K562 (cell line): ENCODE measurements at regions not wholly inside any gene's neighbourhood (a gene's known extent, or its start where the extent isn't known, plus 50 kb on each side); places are given as distances from the start of the nearest gene placed in this dataset.

Source experiments
- ATAC-seq: fragments of 200-7000 bp; cut with Tn5 transposase; 3 replicates; pipeline ENCODE4 v1.9.1; 2020; ENCODE audit warnings: moderate library complexity
- BruUV-seq: library from RNA; stranded (reverse); fragments of 400-500 nt; replicated peaks from 2 replicates; lab custom pipeline; 2021; lab: Mats Ljungman, UMichigan
- CTCF ChIA-PET: fragments of 300-600 bp; formaldehyde crosslinking; extraction: SDS; loops from one replicate; lab custom pipeline; 2021; ENCODE audit warnings: low intra/inter-chr PET ratio; lab: Yijun Ruan, JAX
- POLR2A ChIA-PET: fragments of 300-600, 350-650 bp; sonication (Branson Sonifier 250); formaldehyde crosslinking; extraction: SDS; loops from one replicate; lab custom pipeline; 2021; ENCODE audit warnings: antibody characterized with exemption, inconsistent platforms; lab: Yijun Ruan, JAX
- DNase-seq, 4 experiments: peaks; one replicate each; pipeline versions ENCODE4 v3.0.0 to v3.0.0-alpha.2; 2011 to 2018; ENCODE audit warnings: low spot score in 3 of 4, mixed read lengths in 3 of 4; ENCODE audit errors: extremely low read depth in 1 of 4
- FAIRE-seq: peaks from 2 replicates; lab custom pipeline; 2011; peaks lifted over from hg19 to GRCh38; lab: Jason Lieb, UNC
- H2AFZ ChIP-seq: 2 replicates; pipeline ENCODE4 v1.6.0; 2011; ENCODE audit warnings: low read depth, low read length, control low read depth, inconsistent platforms
- H3K27ac ChIP-seq: fragments of 200-600 bp; 3 replicates; pipeline ENCODE4 v1.8.0; 2011; ENCODE audit warnings: low read depth, mild to moderate bottlenecking, control low read depth, inconsistent platforms, low read length, moderate library complexity, mixed read lengths; ENCODE audit errors: extremely low read depth
- H3K27me3 ChIP-seq, 2 experiments: fragments of 300-600 bp in 1 of 2; 2 replicates in 1 of 2; 3 replicates in 1 of 2; pipeline versions ENCODE4 v1.6.0 to v1.8.0; 2011; ENCODE audit warnings: inconsistent platforms in 2 of 2, low read length in 2 of 2, mild to moderate bottlenecking in 1 of 2, mixed read lengths in 1 of 2, moderate library complexity in 1 of 2; ENCODE audit not compliant: control insufficient read depth in 2 of 2, insufficient read depth in 2 of 2
- H3K36me3 ChIP-seq: fragments of 300-600 bp; 3 replicates; pipeline ENCODE4 v1.8.0; 2011; ENCODE audit warnings: mild to moderate bottlenecking, low read length, inconsistent platforms; ENCODE audit not compliant: control insufficient read depth, insufficient read depth
- H3K4me1 ChIP-seq, 2 experiments: fragments of 200-600 bp in 1 of 2; replicated peaks in 1 of 2; 2 replicates in 1 of 2; 3 replicates in 1 of 2; pipeline versions ENCODE4 v1.5.1 to v1.8.0; 2011; ENCODE audit warnings: inconsistent platforms in 2 of 2, low read length in 2 of 2, mild to moderate bottlenecking in 1 of 2, mixed read lengths in 1 of 2, moderate library complexity in 1 of 2; ENCODE audit not compliant: control insufficient read depth in 2 of 2, insufficient read depth in 2 of 2
- H3K4me2 ChIP-seq: 2 replicates; pipeline ENCODE4 v1.6.1; 2011; ENCODE audit warnings: low read length, control low read depth, inconsistent platforms, mixed read lengths; ENCODE audit not compliant: insufficient read depth
- H3K4me3 ChIP-seq: fragments of 200-600 bp; sonication (generic), shearing (Covaris generic); 2 replicates; pipeline ENCODE4 v1.5.1; 2016; ENCODE audit warnings: control low read depth, inconsistent platforms
- H3K79me2 ChIP-seq: fragments of 200-600 bp; 3 replicates; pipeline ENCODE4 v1.8.0; 2011; ENCODE audit warnings: low read length, inconsistent platforms; ENCODE audit not compliant: control insufficient read depth, insufficient read depth
- H3K9ac ChIP-seq, 2 experiments: 2 replicates each; pipeline versions ENCODE4 v1.6.0 to v1.6.1; 2011; ENCODE audit warnings: low read depth in 2 of 2, low read length in 2 of 2, control low read depth in 1 of 2, inconsistent platforms in 1 of 2, mild to moderate bottlenecking in 1 of 2, mixed read lengths in 1 of 2; ENCODE audit not compliant: insufficient read depth in 1 of 2
- H3K9me1 ChIP-seq: one replicate; pipeline ENCODE4 v1.6.0; 2011; ENCODE audit warnings: inconsistent platforms, mild to moderate bottlenecking, low read length, moderate library complexity; ENCODE audit not compliant: control insufficient read depth, insufficient read depth
- H3K9me3 ChIP-seq: replicated peaks from 2 replicates; pipeline ENCODE4 v1.5.1; 2011; ENCODE audit warnings: low read depth, low read length, inconsistent platforms; ENCODE audit not compliant: control insufficient read depth, insufficient read depth
- H4K20me1 ChIP-seq: replicated peaks from 2 replicates; pipeline ENCODE4 v1.6.1; 2011; ENCODE audit warnings: low read length, inconsistent platforms, mixed read lengths; ENCODE audit not compliant: control insufficient read depth, insufficient read depth
- FOS ChIP-seq: IDR thresholded peaks from 3 replicates; pipeline ENCODE4 v1.6.1; 2011; ENCODE audit not compliant: insufficient read length; ENCODE audit errors: extremely low read depth
- KDM5B ChIP-seq: fragments of 200-600 bp; sonication (generic); IDR thresholded peaks from 2 replicates; pipeline ENCODE4 v1.6.1; 2012; ENCODE audit warnings: low read depth, mild to moderate bottlenecking, moderate library complexity, low read length, control low read depth, inconsistent platforms; ENCODE audit not compliant: insufficient replicate concordance
- NCOA4 ChIP-seq: fragments of 450-650 bp; IDR thresholded peaks from 2 replicates; pipeline ENCODE4 v1.6.1; 2018; ENCODE audit warnings: mild to moderate bottlenecking; ENCODE audit not compliant: partially characterized antibody
- PHF21A ChIP-seq: fragments of 450-650 bp; IDR thresholded peaks from 2 replicates; pipeline ENCODE4 v1.6.1; 2017; ENCODE audit warnings: low read depth, borderline replicate concordance
- TRIM25 ChIP-seq: fragments of 450-650 bp; IDR thresholded peaks from 2 replicates; pipeline ENCODE4 v1.7.0; 2016; ENCODE audit warnings: borderline replicate concordance
- ZBTB2 ChIP-seq: fragments of 450-650 bp; IDR thresholded peaks from 2 replicates; pipeline ENCODE4 v1.6.1; 2016; ENCODE audit warnings: antibody characterized with exemption
- WGBS: fragments of 100-300 bp; shearing (Covaris generic); methylation state at CpG from one replicate; pipeline ENCODE4 v1.1.6; 2016; ENCODE audit warnings: low coverage, mixed read lengths; ENCODE audit not compliant: insufficient coverage; ENCODE audit errors: missing lambda C conversion rate; 5-methylcytosine and 5-hydroxymethylcytosine counted together
- in situ Hi-C: fragments of 300-500 bp; cut with MboI; formaldehyde crosslinking; loops from 4 replicates; pipeline ENCODE4 v1.15.0; 2018; ENCODE audit warnings: inconsistent platforms, mixed read lengths
- intact Hi-C: fragments of 100-400 bp; cut with micrococcal nuclease; formaldehyde crosslinking; loops from 2 replicates; pipeline ENCODE4 v1.14.2; 2022

GRCh38 chr5:3694819-3695218 is 99.2 kb downstream of the IRX1 start (continued):
- TF ChIP-seq PHF21A: no peak

- Histone ChIP-seq H4K20me1 (no peaks in the 10 kb centered on the region), H3K9ac (no peak overlapping the region), H3K9me1 (no peaks in the 10 kb centered on the region), H3K27me3 (peaks cover 0 to 9% of the 10 kb centered on the region in 2 experiments; a peak in 2 of 5 replicates), H2AFZ (no peak overlapping the region), H3K4me3 (no peak overlapping the region), H3K79me2 (no peaks in the 10 kb centered on the region), H3K36me3 (no peaks in the 10 kb centered on the region), H3K4me1 (no peaks in the 10 kb centered on the region), H3K4me2 (no peak overlapping the region), H3K27ac (no peak overlapping the region), H3K9me3 (no peaks in the 10 kb centered on the region; the same call in 1 of the 2 replicates)
- in situ Hi-C loops (no loop called here), intact Hi-C loops (no loop called here)
- no peak for DNase-seq
- 0% methylated on average over 2 of the region's 2 CpGs for whole genome bisulfite sequencing
- no peak for TF ChIP-seq ZBTB2
- TF ChIP-seq KDM5B: no peak
- TF ChIP-seq TRIM25: no peak
- no peak for TF ChIP-seq NCOA4
- no peak for TF ChIP-seq FOS
- no TSS peak for BruUV-seq
- FAIRE-seq: no peak
- ChIA-PET POLR2A (no interaction called here), CTCF (no interaction called here)
- ATAC-seq: no peak
Observed at GRCh38 chr5:3695818-3696217, 100.2 kb downstream of the IRX1 start.
